Testis (tissue), 2 donors: ENCODE measurements at regions not wholly inside any gene's neighbourhood (a gene's known extent, or its start where the extent isn't known, plus 50 kb on each side); places are given as distances from the start of the nearest gene placed in this dataset.

Source experiments
- DNase-seq: peaks from one replicate; pipeline ENCODE4 v3.0.0-alpha.2; 2019
- H3K27ac ChIP-seq, 2 donors: fragments of 200-600 bp; sonication (generic); one replicate each; pipeline ENCODE4 v1.5.1; 2019
- H3K27me3 ChIP-seq: fragments of 200-600 bp; sonication (generic); one replicate; pipeline ENCODE4 v1.5.1; 2019
- H3K36me3 ChIP-seq: fragments of 200-600 bp; sonication (generic); one replicate; pipeline ENCODE4 v1.5.1; 2017; ENCODE audit warnings: low read depth; ENCODE audit errors: missing control alignments
- H3K4me1 ChIP-seq: fragments of 200-600 bp; sonication (generic); one replicate; pipeline ENCODE4 v1.5.1; 2019
- H3K4me3 ChIP-seq, 2 donors: fragments of 200-600 bp; sonication (generic); one replicate each; pipeline ENCODE4 v1.5.1; 2017 to 2019
- H3K9me3 ChIP-seq: fragments of 200-600 bp; sonication (generic); one replicate; pipeline ENCODE4 v1.5.1; 2017
- CTCF ChIP-seq, 3 experiments: fragments of 450-650 bp in 2 of 3; fragments of 200-600 bp in 1 of 3; sonication (generic) in 1 of 3; IDR thresholded peaks; one replicate each; pipeline ENCODE4 v1.5.1; 2016 to 2019; ENCODE audit warnings: antibody characterized with exemption in 3 of 3, mild to moderate bottlenecking in 2 of 3, moderate library complexity in 1 of 3
- POLR2A ChIP-seq: fragments of 450-650 bp; IDR thresholded peaks from one replicate; pipeline ENCODE4 v1.6.1; 2017; ENCODE audit warnings: antibody characterized with exemption, mild to moderate bottlenecking, moderate library complexity
- WGBS, 2 donors: methylation state at CpG; one replicate each; pipeline ENCODE4 v1.1.5; 2018; 5-methylcytosine and 5-hydroxymethylcytosine counted together
- intact Hi-C: fragments of 100-400 bp; cut with DNase I; formaldehyde crosslinking; loops from one replicate; pipeline ENCODE4 v1.15.1; 2023; ENCODE audit warnings: low total_unique reads

- Histone ChIP-seq H3K36me3 (no peaks in the 10 kb centered on the region), H3K27ac (no peak overlapping the region), H3K9me3 (no peaks in the 10 kb centered on the region), H3K4me1 (no peaks in the 10 kb centered on the region), H3K4me3 (no peak overlapping the region), H3K27me3 (no peaks in the 10 kb centered on the region)
- intact Hi-C loops: no loop called here
- TF ChIP-seq CTCF (IDR thresholded peaks at IDR 0.05): no peak
- TF ChIP-seq POLR2A: no peak
- WGBS, 2 donors: 67 to 79% methylated on average over 2 of the region's 2 CpGs
- no peak for DNase-seq
Observed at GRCh38 chr5:13439430-13439829, 505.1 kb downstream of the DNAH5 start.

- no peaks in the 10 kb centered on the region for H3K27me3 ChIP-seq
- DNase-seq: no peak
- TF ChIP-seq CTCF (IDR thresholded peaks at IDR 0.05) (no peak), POLR2A (no peak)
- no peaks in the 10 kb centered on the region for H3K9me3 ChIP-seq
- 70 to 80% methylated on average over 6 of the region's 6 CpGs for WGBS, 2 donors
- no peak overlapping the region for H3K27ac ChIP-seq
- H3K36me3 ChIP-seq: no peaks in the 10 kb centered on the region
- intact Hi-C loops: no loop called here
- H3K4me1 ChIP-seq: no peaks in the 10 kb centered on the region
- no peak overlapping the region for H3K4me3 ChIP-seq
Observed at GRCh38 chr5:13427827-13428557, 516.5 kb downstream of the DNAH5 start.

GRCh38 chr5:13412040-13412595, 532.4 kb downstream of the DNAH5 start:
- Histone ChIP-seq H3K27me3 (no peaks in the 10 kb centered on the region), H3K27ac (no peak overlapping the region), H3K36me3 (no peaks in the 10 kb centered on the region), H3K4me3 (no peak overlapping the region), H3K9me3 (no peaks in the 10 kb centered on the region), H3K4me1 (no peaks in the 10 kb centered on the region)
- DNase-seq: no peak
- WGBS, 2 donors: 70 to 73% methylated on average over 4 to 6 of the region's 6 CpGs
- intact Hi-C loops: no loop called here
- no peak for TF ChIP-seq POLR2A
- TF ChIP-seq CTCF (IDR thresholded peaks at IDR 0.05): no peak

- no peak for DNase-seq
- WGBS, 2 donors: 50% methylated on average over 1 of the region's 1 CpG; no CpG with 5 or more reads in 1 of the 2 donors
- Histone ChIP-seq H3K36me3 (no peaks in the 10 kb centered on the region), H3K9me3 (no peaks in the 10 kb centered on the region), H3K4me1 (no peaks in the 10 kb centered on the region), H3K27me3 (no peaks in the 10 kb centered on the region), H3K4me3 (no peak overlapping the region), H3K27ac (no peak overlapping the region)
- intact Hi-C loops: no loop called here
- TF ChIP-seq CTCF (IDR thresholded peaks at IDR 0.05) (no peak), POLR2A (no peak)
Observed at GRCh38 chr5:13408616-13409015, 535.9 kb downstream of the DNAH5 start.

- Histone ChIP-seq H3K4me3 (no peak overlapping the region), H3K27me3 (no peaks in the 10 kb centered on the region), H3K9me3 (no peaks in the 10 kb centered on the region), H3K36me3 (no peaks in the 10 kb centered on the region), H3K4me1 (no peaks in the 10 kb centered on the region), H3K27ac (no peak overlapping the region)
- TF ChIP-seq CTCF (IDR thresholded peaks at IDR 0.05) (no peak), POLR2A (no peak)
- no peak for DNase-seq
- intact Hi-C loops: no loop called here
Observed at GRCh38 chr5:13403351-13403750, 541.1 kb downstream of the DNAH5 start.
